T-helper 2 cell treated with Interferon-gamma antibody and Interleukin-4, amounts not matched to agents 5 μg/mL and 100 μg/mL, for 36 hours (primary cell): ENCODE measurements at regions not wholly inside any gene's neighbourhood (a gene's known extent, or its start where the extent isn't known, plus 50 kb on each side); places are given as distances from the start of the nearest gene placed in this dataset.

Experiments used
- DNase-seq: peaks from one replicate; pipeline ENCODE4 v3.0.0; 2021; ENCODE audit warnings: low spot score
- H3K27ac Mint-ChIP-seq: one replicate; pipeline ENCODE4 v1.8.0; 2021; ENCODE audit warnings: mild to moderate bottlenecking, mixed read lengths
- H3K27me3 Mint-ChIP-seq: one replicate; pipeline ENCODE4 v1.8.0; 2021; ENCODE audit warnings: low read depth, mixed read lengths
- H3K36me3 Mint-ChIP-seq: one replicate; pipeline ENCODE4 v1.8.0; 2021; ENCODE audit warnings: low read depth, mixed read lengths
- H3K4me1 Mint-ChIP-seq: one replicate; pipeline ENCODE4 v1.8.0; 2021; ENCODE audit warnings: low read depth, mixed read lengths
- H3K4me3 Mint-ChIP-seq: one replicate; pipeline ENCODE4 v1.8.0; 2022; ENCODE audit warnings: mild to moderate bottlenecking, moderate library complexity, mixed read lengths
- H3K9me3 Mint-ChIP-seq: one replicate; pipeline ENCODE4 v1.8.0; 2021; ENCODE audit warnings: mixed read lengths

DNA sequence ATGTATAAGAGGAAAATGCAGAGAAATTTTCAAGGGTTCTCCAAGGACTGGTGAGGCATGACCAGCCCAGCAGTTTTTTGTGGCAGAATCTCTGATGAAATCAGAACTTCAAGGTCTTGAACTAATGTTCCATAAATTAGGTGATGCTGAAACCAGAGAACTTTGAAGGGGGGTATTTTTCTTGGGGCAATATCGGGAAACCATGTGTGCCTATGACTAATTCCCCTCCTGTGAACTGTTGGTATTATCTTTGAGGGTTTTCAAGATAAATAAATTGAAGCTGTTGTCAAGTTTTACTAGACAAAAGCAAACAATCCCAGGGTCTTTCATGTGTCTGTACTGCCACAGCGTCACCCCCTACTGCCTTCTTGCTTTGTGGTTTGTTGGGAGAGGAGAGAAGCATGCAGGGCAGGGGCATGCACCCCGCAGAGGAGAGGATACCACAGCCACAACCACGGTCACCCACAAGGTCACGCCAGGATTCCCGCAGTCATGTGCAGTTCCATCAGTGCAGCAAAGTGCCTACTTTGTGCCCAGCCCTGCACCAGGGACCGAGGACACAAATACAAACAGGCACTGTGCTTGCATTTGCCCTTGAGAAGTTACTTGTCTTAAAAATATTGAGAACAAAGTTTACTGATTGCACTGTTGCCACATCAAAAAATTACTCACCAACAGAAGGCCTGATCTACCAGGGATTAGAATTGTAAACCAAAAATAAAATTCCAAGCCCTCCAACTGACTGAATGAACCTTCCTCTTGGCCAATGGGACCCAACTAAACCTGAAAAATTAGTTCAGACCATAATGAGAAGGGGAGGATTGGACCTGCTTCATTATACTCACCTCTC lies 413.3 kb upstream of the TRIB2 start:
- Mint-ChIP-seq H3K27me3 (peaks cover 4% of the 10 kb centered on the region), H3K36me3 (peaks cover 6% of the 10 kb centered on the region), H3K4me3 (peak overlapping the region; percentile 47), H3K9me3 (peaks cover 6% of the 10 kb centered on the region), H3K27ac (peak overlapping the region; percentile 24), H3K4me1 (peaks cover 41% of the 10 kb centered on the region)
- DNase-seq, result peak; percentile 8

DNA sequence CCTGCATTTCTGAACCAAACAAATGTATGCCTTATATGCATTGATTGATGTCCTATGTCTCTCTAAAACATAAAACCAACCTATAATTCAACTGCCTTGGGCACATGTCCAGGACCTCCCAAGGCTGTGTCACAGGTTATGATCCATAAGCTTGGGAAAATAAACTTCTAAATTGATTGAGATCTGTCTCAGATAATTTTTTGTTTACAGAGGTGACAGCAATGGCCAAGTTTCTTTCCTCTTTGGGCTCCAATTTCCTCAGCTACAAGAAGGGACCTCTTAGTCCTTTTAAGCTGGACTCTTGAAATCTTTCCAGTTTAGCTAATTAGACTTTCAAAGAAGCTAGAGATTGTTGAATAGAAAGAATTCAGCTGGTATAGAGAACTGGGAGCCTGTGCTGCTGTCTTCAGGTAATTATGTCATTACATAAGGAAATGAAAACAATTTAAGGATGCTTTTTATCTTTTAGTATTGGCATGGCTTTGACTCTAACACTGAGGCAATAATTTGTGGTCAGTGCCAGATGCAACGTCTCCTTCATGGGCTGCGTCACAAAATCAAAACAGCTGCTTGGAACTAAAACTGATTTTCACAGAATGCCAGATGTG lies 412.1 kb upstream of the TRIB2 start:
- H3K27ac Mint-ChIP-seq, result no peak overlapping the region
- DNase-seq, result no peak
- H3K4me1 Mint-ChIP-seq, result peaks cover 47% of the 10 kb centered on the region
- peaks cover 6% of the 10 kb centered on the region for H3K27me3 Mint-ChIP-seq
- peaks cover 6% of the 10 kb centered on the region for H3K9me3 Mint-ChIP-seq
- H3K4me3 Mint-ChIP-seq, result no peak overlapping the region
- H3K36me3 Mint-ChIP-seq, result peaks cover 6% of the 10 kb centered on the region

DNA sequence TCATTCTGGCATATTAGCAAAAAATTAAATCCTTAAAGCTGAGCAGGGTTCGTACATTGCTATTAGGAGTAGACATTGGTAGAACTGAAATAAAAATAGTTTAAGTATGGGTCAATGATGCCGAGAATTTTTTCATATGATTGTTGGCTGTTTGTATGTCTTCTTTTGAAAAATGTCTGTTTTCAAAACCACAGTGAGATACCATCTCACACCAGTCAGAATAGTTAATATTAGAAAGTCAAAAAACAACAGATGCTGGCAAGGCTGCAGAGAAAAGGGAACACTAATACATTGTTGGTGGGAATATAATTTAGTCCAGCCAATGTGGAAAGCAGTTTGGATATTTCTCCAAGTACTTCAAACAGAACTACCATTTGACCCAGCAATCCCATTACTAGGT lies 410.8 kb upstream of the TRIB2 start:
- no peak for DNase-seq
- H3K9me3 Mint-ChIP-seq, result peaks cover 6% of the 10 kb centered on the region
- no peak overlapping the region for H3K27ac Mint-ChIP-seq
- peaks cover 6% of the 10 kb centered on the region for H3K27me3 Mint-ChIP-seq
- H3K4me3 Mint-ChIP-seq, result no peak overlapping the region
- H3K4me1 Mint-ChIP-seq, result peaks cover 54% of the 10 kb centered on the region
- H3K36me3 Mint-ChIP-seq, result peaks cover 6% of the 10 kb centered on the region

DNA sequence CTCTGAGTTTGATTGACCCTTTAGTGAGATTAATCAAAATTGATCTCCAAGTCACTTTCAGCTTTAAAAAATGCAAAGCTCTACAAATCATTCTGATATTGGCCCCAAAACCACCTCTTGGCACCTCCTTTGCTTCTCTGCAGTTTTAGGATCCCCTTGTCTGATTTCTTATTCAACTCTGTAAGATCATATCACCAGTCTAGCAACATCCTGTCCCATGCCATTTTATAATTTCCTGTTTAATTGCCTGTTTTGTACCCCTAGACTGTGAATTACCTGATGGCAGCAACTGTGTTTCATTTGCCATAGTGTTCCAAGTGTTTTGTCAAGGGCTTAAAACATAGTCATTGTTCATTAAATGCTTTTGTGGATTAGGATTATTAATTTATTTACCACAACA lies 406.3 kb upstream of the TRIB2 start:
- Mint-ChIP-seq H3K4me1 (peaks cover 33% of the 10 kb centered on the region), H3K9me3 (peaks cover 6% of the 10 kb centered on the region), H3K27ac (no peak overlapping the region), H3K36me3 (peaks cover 5% of the 10 kb centered on the region), H3K27me3 (peaks cover 15% of the 10 kb centered on the region), H3K4me3 (no peak overlapping the region)
- no peak for DNase-seq

DNA sequence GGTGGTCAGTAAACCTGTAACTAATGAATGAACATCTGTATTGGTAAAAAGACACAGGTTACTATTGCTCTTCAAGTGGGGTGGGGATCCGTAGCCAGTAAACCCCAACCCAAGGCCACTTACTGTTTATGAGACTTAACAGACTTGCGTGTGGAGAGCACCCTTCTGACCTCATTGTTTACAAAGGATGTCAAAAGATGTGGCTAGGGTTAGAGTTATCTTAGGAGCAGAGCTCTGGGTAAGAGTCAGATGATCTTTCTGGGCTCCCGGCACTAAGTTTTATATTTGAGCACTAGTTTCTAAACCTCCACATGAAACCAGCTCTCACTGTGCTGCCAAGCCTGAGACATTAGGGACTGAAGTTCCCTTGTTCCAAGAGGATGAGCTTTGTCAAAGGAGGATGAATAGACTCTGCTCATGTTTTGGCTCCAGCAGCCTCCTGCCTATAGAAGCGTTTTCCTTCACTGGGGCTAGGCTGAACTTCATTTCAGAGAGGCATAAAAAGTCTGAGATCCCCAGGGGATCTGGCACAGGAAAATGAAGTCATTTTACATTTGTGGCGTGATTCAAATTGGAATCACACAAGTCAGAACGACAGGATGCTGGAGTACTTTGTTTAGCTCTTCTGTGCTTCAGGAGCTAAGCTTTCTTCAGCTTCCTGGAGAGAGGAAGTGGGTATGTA lies 403.1 kb upstream of the TRIB2 start:
- Mint-ChIP-seq H3K27ac (peak overlapping the region; percentile 11), H3K27me3 (peaks cover 22% of the 10 kb centered on the region)

DNA sequence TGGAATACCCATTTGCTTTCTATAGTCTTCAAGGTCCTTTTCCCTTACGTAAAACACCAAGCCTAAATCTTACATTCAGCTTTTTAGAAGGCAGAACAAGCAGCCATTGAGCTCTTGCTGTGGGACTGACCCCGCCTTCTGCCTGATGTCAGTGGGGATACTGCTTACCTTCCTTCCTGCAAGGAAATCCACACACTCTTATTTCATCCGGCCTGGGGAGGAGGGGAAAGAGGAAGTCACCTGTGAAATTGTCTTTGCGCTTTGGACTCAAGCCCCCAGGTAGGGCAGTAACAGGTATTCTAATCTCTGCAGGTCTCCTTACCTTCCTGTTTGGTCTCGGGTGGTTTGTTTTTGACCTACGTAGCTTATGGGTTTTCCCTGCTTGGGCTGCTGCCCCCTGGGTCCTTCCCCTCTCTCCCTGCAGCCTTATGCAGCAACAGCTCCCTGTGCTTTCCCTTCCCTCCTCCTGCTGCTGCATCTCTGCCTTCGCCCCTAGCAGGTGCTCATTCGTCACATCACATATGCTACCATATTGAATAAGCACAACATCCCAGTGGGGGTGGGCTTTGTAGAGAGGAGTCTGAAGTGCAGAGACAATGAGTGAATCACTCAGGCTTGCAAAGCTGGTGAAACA lies 402.5 kb upstream of the TRIB2 start:
- Mint-ChIP-seq H3K4me1 (peaks cover 19% of the 10 kb centered on the region), H3K27me3 (peaks cover 26% of the 10 kb centered on the region), H3K27ac (no peak overlapping the region), H3K36me3 (peaks cover 3% of the 10 kb centered on the region), H3K4me3 (no peak overlapping the region), H3K9me3 (no peaks in the 10 kb centered on the region)
- no peak for DNase-seq

More for the DNA sequence above, 403.1 kb upstream of the TRIB2 start:
- H3K4me1 Mint-ChIP-seq, result peaks cover 23% of the 10 kb centered on the region
- H3K9me3 Mint-ChIP-seq, result no peaks in the 10 kb centered on the region
- peaks cover 3% of the 10 kb centered on the region for H3K36me3 Mint-ChIP-seq
- no peak overlapping the region for H3K4me3 Mint-ChIP-seq
- no peak for DNase-seq

DNA sequence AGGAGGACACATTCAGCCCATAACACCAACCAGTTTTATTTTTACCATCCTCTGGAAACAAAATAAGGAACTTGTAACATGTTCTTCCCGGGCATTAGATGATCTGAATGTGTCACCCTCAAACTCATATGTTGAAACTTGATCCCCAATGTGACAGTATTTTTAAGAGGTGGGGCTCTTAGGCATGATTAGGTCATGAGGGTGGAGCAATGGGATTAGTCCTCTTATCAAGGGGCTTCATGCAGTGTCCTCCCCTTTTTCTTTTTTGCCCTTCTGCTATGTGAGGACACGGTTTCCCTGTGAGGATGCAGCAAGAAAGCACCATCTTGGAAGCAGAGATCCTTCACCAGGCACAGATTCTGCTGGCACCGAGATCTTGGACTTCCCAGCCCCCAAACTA lies 401.5 kb upstream of the TRIB2 start:
- DNase-seq, result no peak
- Mint-ChIP-seq H3K9me3 (no peaks in the 10 kb centered on the region), H3K27ac (no peak overlapping the region), H3K36me3 (peaks cover 3% of the 10 kb centered on the region), H3K27me3 (peaks cover 29% of the 10 kb centered on the region), H3K4me3 (no peak overlapping the region), H3K4me1 (peaks cover 17% of the 10 kb centered on the region)

DNA sequence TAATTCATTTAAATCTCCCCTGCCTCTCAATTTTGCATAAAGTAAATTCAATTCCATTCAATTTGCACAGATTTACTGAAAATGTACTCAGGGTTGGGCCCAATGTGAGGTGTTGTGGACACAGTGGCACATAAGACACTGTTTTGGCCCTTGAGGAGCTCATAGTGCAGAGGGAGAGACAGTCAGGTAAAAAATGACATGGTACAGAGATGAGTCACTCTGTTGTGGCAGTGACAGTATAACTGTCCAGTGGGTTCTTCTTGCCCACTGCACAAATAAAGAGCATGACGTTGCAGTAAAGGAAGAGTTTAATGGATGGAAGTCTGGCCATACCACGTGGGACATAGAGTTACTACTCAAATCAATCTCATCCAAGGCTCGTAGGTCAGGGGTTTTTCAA lies 400.3 kb upstream of the TRIB2 start:
- Mint-ChIP-seq H3K4me1 (peaks cover 11% of the 10 kb centered on the region), H3K27me3 (peaks cover 37% of the 10 kb centered on the region), H3K4me3 (no peak overlapping the region), H3K9me3 (no peaks in the 10 kb centered on the region), H3K27ac (no peak overlapping the region), H3K36me3 (peaks cover 3% of the 10 kb centered on the region)
- DNase-seq, result no peak

DNA sequence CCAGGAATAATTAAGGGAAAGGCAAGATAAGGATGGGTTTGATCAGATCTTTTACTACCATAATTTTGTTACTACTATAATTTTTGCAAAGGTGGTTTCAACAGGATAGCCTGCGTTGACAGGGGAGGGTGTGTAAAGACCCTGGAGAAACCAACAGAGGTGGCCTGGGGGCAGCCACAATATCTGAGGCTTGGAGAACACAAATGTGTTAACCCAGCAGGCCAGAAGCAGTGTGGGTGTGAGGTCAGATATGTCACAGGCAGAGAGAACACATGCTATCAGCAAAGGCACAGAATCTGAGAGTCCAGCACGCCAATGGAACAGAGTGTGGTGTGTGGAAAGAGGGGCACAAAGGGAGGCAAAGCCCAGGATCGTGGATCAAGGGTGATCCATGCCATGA lies 399.4 kb upstream of the TRIB2 start:
- H3K9me3 Mint-ChIP-seq, result no peaks in the 10 kb centered on the region
- H3K27ac Mint-ChIP-seq, result no peak overlapping the region
- peaks cover 3% of the 10 kb centered on the region for H3K36me3 Mint-ChIP-seq
- H3K4me1 Mint-ChIP-seq, result peaks cover 11% of the 10 kb centered on the region
- no peak overlapping the region for H3K4me3 Mint-ChIP-seq
- no peak for DNase-seq
- H3K27me3 Mint-ChIP-seq, result peaks cover 37% of the 10 kb centered on the region

DNA sequence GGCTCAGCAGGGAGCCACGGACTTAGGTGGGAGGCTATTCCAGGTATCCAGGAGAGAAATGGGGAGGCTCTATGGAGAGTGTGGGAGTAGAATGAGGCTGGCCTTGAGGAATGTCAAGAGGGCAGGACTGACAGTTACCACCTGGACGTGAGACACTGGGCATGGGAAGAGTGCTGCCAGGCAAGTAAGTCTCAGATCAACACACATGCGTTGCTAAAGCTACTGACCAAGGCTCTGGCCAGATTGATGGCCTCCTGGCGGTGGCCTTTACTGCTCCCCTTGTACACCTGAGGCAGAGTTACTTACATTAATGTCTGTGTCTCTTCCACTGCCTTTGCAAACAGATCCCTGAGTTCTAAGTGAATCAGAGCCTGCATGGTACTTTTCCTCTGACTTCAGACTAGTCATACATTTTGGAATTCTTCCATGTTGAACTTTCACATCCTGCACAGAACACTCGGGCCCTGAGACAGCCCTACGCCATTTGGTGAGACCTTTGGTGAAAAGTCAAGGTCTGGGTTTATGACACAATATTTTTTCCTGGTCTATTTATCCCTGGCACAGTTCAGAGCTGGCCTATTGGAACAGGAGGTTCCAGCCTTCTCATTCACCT lies 398.8 kb upstream of the TRIB2 start:
- H3K4me3 Mint-ChIP-seq, result no peak overlapping the region
- H3K9me3 Mint-ChIP-seq, result no peaks in the 10 kb centered on the region
- no peaks in the 10 kb centered on the region for H3K36me3 Mint-ChIP-seq
- DNase-seq, result no peak
- H3K4me1 Mint-ChIP-seq, result peaks cover 7% of the 10 kb centered on the region
- H3K27me3 Mint-ChIP-seq, result peaks cover 35% of the 10 kb centered on the region
- H3K27ac Mint-ChIP-seq, result no peak overlapping the region

DNA sequence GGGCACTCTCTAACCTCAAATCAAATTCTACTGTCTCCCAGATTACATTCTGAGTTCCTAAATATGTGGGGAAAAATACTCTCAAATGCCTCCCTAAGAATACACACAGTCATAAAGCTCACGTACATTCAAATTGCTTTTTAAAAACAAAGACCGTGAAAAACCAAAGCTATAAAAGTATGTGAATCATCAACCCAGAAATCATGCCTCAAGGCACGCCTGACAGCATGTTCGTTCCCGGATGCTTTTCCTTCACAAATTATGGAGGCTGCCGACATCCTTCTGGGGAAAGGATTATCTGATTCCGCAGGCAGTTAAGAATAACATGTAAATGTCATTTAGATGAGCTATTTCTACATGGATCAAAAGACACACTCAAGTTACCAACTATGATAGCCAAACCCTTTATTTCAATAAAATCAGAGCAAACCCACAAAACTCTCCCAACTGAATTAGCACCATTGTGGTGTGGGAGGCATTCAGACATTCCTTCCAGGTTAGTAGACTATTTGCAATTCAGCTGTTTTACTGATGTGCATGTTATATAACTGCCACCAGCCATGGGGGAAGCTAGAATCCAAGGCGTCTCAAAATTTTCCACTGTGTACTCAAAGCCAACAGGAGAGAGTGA lies 398.2 kb upstream of the TRIB2 start:
- H3K36me3 Mint-ChIP-seq, result no peaks in the 10 kb centered on the region
- H3K4me3 Mint-ChIP-seq, result no peak overlapping the region
- peaks cover 31% of the 10 kb centered on the region for H3K27me3 Mint-ChIP-seq
- DNase-seq, result no peak
- H3K9me3 Mint-ChIP-seq, result no peaks in the 10 kb centered on the region
- H3K27ac Mint-ChIP-seq, result no peak overlapping the region
- peaks cover 3% of the 10 kb centered on the region for H3K4me1 Mint-ChIP-seq

DNA sequence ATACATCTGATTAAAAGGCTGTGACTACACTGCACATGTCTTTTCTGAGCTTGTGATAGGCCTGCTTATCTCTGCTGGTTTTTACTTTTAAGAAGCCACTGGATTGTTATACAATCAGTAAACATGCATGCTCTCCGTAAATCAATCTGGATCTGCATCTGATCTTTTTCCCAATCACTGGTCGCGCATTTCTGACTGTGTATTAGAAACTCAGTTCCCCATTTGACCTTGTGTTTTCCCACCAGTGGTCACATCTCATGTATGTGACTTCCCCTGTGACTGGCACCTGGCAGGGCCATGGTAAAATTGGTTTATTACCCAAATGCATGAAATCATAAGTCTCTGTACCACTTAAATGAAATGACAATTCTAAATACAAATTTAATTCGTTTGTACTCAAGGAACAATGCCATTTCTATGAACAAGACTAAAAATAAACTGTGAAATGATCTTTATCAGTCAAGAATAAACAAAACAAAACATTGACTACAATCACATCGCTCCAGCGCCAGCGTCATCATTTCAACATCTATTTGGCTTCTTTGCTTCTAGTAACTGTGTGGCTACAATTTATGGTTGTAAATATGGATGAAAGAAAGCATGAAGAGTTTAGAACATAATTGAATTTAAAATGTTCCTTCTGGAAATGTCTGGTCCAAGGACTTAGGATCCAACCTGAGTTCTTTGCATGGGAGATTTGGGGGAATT lies 396.6 kb upstream of the TRIB2 start:
- Mint-ChIP-seq H3K4me3 (no peak overlapping the region), H3K9me3 (no peaks in the 10 kb centered on the region), H3K36me3 (no peaks in the 10 kb centered on the region), H3K27ac (no peak overlapping the region), H3K27me3 (peaks cover 29% of the 10 kb centered on the region), H3K4me1 (no peaks in the 10 kb centered on the region)
- DNase-seq, result no peak
